ENCODE measurements at regions not wholly inside any gene's neighbourhood (a gene's known extent, or its start where the extent isn't known, plus 50 kb on each side); places are given as distances from the start of the nearest gene placed in this dataset.
"Not testable (repeated sequence)": the region's sequence is repeated elsewhere in the genome, so short reads cannot be mapped to it uniquely, and the experiment has no call there.

- DNase-seq (ENCODE audit: low read depth, low spot score): no peak
Measured at GRCh38 chr4:130760246-130760645, 1664.3 kb downstream of the C4orf33 start.

GRCh38 chr4:130767384-130767783 is 1671.4 kb downstream of the C4orf33 start:
- not testable (repeated sequence) for DNase-seq (ENCODE audit: low read depth, low spot score)

- DNase-seq (ENCODE audit: low read depth, low spot score): not testable (repeated sequence)
Measured at GRCh38 chr4:130772966-130773365, 1677.0 kb downstream of the C4orf33 start.

- no peak for DNase-seq (ENCODE audit: low read depth, low spot score)
Measured at GRCh38 chr4:130808492-130808891, 1712.5 kb downstream of the C4orf33 start.

GRCh38 chr4:130812117-130812765 is 1716.3 kb downstream of the C4orf33 start:
- no peak for DNase-seq (ENCODE audit: low read depth, low spot score)

- DNase-seq (ENCODE audit: low read depth, low spot score): no peak
Measured at GRCh38 chr4:130814896-130815295, 1718.9 kb downstream of the C4orf33 start.

- no peak for DNase-seq (ENCODE audit: low read depth, low spot score)
Measured at GRCh38 chr4:130820448-130820847, 1724.5 kb downstream of the C4orf33 start.

- no peak for DNase-seq (ENCODE audit: low read depth, low spot score)
Measured at GRCh38 chr4:130825284-130825683, 1729.3 kb downstream of the C4orf33 start.

GRCh38 chr4:130850019-130850524 is 1754.1 kb downstream of the C4orf33 start:
- no peak for DNase-seq (ENCODE audit: low read depth, low spot score)

- DNase-seq (ENCODE audit: low read depth, low spot score): no peak
Measured at GRCh38 chr4:130851107-130851506, 1755.2 kb downstream of the C4orf33 start.

- no peak for DNase-seq (ENCODE audit: low read depth, low spot score)
Measured at GRCh38 chr4:130851932-130852331, 1756.0 kb downstream of the C4orf33 start.

GRCh38 chr4:130855533-130855932 is 1759.6 kb downstream of the C4orf33 start:
- no peak for DNase-seq (ENCODE audit: low read depth, low spot score)

- peak; percentile 67 for DNase-seq (ENCODE audit: low read depth, low spot score)
Measured at GRCh38 chr4:130859991-130860390, 1764.0 kb downstream of the C4orf33 start.

- no peak for DNase-seq (ENCODE audit: low read depth, low spot score)
Measured at GRCh38 chr4:130896920-130897319, 1801.0 kb downstream of the C4orf33 start.

- DNase-seq (ENCODE audit: low read depth, low spot score): no peak
Measured at GRCh38 chr4:130901321-130901720, 1805.4 kb downstream of the C4orf33 start.

- no peak for DNase-seq (ENCODE audit: low read depth, low spot score)
Measured at GRCh38 chr4:130922955-130923354, 1827.0 kb downstream of the C4orf33 start.

- DNase-seq (ENCODE audit: low read depth, low spot score): no peak
Measured at GRCh38 chr4:130955520-130955919, 1859.6 kb downstream of the C4orf33 start.

GRCh38 chr4:130985371-130985770 is 1889.4 kb downstream of the C4orf33 start:
- no peak for DNase-seq (ENCODE audit: low read depth, low spot score)

GRCh38 chr4:130995988-130996387 is 1900.0 kb downstream of the C4orf33 start:
- DNase-seq (ENCODE audit: low read depth, low spot score): no peak

- no peak for DNase-seq (ENCODE audit: low read depth, low spot score)
Measured at GRCh38 chr4:131001371-131001770, 1905.4 kb downstream of the C4orf33 start.

GRCh38 chr4:131002132-131002531 is 1906.2 kb downstream of the C4orf33 start:
- DNase-seq (ENCODE audit: low read depth, low spot score): no peak

GRCh38 chr4:131006388-131006787 is 1910.4 kb downstream of the C4orf33 start:
- no peak for DNase-seq (ENCODE audit: low read depth, low spot score)

- DNase-seq (ENCODE audit: low read depth, low spot score): not testable (repeated sequence)
Measured at GRCh38 chr4:131011961-131012360, 1916.0 kb downstream of the C4orf33 start.

GRCh38 chr4:131013226-131013625 is 1917.3 kb downstream of the C4orf33 start:
- no peak for DNase-seq (ENCODE audit: low read depth, low spot score)

Measured in ELF-1 (cell line).